ENCODE measurements at regions not wholly inside any gene's neighbourhood (a gene's known extent, or its start where the extent isn't known, plus 50 kb on each side); places are given as distances from the start of the nearest gene placed in this dataset.

GRCh38 chr7:91554883-91555282 lies 290.6 kb downstream of the FZD1 start (continued):
- TF ChIP-seq ZC3H4 (CRISPR knock-in tag; IDR thresholded peaks at IDR 0.05; ENCODE audit: borderline replicate concordance) = no peak
- TF ChIP-seq, protein P1, sequence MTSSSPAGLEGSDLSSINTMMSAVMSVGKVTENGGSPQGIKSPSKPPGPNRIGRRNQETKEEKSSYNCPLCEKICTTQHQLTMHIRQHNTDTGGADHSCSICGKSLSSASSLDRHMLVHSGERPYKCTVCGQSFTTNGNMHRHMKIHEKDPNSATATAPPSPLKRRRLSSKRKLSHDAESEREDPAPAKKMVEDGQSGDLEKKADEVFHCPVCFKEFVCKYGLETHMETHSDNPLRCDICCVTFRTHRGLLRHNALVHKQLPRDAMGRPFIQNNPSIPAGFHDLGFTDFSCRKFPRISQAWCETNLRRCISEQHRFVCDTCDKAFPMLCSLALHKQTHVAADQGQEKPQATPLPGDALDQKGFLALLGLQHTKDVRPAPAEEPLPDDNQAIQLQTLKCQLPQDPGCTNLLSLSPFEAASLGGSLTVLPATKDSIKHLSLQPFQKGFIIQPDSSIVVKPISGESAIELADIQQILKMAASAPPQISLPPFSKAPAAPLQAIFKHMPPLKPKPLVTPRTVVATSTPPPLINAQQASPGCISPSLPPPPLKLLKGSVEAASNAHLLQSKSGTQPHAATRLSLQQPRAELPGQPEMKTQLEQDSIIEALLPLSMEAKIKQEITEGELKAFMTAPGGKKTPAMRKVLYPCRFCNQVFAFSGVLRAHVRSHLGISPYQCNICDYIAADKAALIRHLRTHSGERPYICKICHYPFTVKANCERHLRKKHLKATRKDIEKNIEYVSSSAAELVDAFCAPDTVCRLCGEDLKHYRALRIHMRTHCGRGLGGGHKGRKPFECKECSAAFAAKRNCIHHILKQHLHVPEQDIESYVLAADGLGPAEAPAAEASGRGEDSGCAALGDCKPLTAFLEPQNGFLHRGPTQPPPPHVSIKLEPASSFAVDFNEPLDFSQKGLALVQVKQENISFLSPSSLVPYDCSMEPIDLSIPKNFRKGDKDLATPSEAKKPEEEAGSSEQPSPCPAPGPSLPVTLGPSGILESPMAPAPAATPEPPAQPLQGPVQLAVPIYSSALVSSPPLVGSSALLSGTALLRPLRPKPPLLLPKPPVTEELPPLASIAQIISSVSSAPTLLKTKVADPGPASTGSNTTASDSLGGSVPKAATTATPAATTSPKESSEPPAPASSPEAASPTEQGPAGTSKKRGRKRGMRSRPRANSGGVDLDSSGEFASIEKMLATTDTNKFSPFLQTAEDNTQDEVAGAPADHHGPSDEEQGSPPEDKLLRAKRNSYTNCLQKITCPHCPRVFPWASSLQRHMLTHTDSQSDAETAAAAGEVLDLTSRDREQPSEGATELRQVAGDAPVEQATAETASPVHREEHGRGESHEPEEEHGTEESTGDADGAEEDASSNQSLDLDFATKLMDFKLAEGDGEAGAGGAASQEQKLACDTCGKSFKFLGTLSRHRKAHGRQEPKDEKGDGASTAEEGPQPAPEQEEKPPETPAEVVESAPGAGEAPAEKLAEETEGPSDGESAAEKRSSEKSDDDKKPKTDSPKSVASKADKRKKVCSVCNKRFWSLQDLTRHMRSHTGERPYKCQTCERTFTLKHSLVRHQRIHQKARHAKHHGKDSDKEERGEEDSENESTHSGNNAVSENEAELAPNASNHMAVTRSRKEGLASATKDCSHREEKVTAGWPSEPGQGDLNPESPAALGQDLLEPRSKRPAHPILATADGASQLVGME (CRISPR knock-in tag; IDR thresholded peaks at IDR 0.05) = no peak
- no peak for TF ChIP-seq NR4A1 (CRISPR knock-in tag; IDR thresholded peaks at IDR 0.05)
- TF ChIP-seq NR4A1 (tag; IDR thresholded peaks at IDR 0.05) = peak; percentile 80
- TF ChIP-seq, protein P2, sequence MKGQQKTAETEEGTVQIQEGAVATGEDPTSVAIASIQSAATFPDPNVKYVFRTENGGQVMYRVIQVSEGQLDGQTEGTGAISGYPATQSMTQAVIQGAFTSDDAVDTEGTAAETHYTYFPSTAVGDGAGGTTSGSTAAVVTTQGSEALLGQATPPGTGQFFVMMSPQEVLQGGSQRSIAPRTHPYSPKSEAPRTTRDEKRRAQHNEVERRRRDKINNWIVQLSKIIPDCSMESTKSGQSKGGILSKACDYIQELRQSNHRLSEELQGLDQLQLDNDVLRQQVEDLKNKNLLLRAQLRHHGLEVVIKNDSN (CRISPR knock-in tag; IDR thresholded peaks at IDR 0.05) = no peak
- TF ChIP-seq ZBTB17 (CRISPR knock-in tag; IDR thresholded peaks at IDR 0.05) = no peak
- TF ChIP-seq ZBTB1 (CRISPR knock-in tag; IDR thresholded peaks at IDR 0.05; ENCODE audit: borderline replicate concordance, low read depth) = no peak
- no peak for TF ChIP-seq ZNF124 (CRISPR knock-in tag; IDR thresholded peaks at IDR 0.05)
- TF ChIP-seq MAFG (tag; conservative IDR thresholded peaks at IDR 0.05) = no peak
- TF ChIP-seq HLTF (IDR thresholded peaks at IDR 0.05) = no peak
- TF ChIP-seq MYC (IDR thresholded peaks at IDR 0.05; ENCODE audit: low read depth, low read length) = peak; percentile 32; the same call in 1 of the 2 replicates
- TF ChIP-seq MYC (CRISPR knock-in tag; IDR thresholded peaks at IDR 0.05; ENCODE audit: borderline replicate concordance, low read depth) = no peak
- TF ChIP-seq MED1 (CRISPR knock-in tag; IDR thresholded peaks at IDR 0.05; ENCODE audit: borderline replicate concordance) = no peak
- TF ChIP-seq ZKSCAN3 (CRISPR knock-in tag; IDR thresholded peaks at IDR 0.05) = no peak
- peak; percentile 70; the same call in 1 of the 2 replicates for TF ChIP-seq LEF1 (IDR thresholded peaks at IDR 0.05)
- peak; percentile 47 for TF ChIP-seq HMGN3 (IDR thresholded peaks at IDR 0.05; ENCODE audit: borderline replicate concordance, extremely low read depth, insufficient read length, low read depth, low read length)
- TF ChIP-seq, protein P3, sequence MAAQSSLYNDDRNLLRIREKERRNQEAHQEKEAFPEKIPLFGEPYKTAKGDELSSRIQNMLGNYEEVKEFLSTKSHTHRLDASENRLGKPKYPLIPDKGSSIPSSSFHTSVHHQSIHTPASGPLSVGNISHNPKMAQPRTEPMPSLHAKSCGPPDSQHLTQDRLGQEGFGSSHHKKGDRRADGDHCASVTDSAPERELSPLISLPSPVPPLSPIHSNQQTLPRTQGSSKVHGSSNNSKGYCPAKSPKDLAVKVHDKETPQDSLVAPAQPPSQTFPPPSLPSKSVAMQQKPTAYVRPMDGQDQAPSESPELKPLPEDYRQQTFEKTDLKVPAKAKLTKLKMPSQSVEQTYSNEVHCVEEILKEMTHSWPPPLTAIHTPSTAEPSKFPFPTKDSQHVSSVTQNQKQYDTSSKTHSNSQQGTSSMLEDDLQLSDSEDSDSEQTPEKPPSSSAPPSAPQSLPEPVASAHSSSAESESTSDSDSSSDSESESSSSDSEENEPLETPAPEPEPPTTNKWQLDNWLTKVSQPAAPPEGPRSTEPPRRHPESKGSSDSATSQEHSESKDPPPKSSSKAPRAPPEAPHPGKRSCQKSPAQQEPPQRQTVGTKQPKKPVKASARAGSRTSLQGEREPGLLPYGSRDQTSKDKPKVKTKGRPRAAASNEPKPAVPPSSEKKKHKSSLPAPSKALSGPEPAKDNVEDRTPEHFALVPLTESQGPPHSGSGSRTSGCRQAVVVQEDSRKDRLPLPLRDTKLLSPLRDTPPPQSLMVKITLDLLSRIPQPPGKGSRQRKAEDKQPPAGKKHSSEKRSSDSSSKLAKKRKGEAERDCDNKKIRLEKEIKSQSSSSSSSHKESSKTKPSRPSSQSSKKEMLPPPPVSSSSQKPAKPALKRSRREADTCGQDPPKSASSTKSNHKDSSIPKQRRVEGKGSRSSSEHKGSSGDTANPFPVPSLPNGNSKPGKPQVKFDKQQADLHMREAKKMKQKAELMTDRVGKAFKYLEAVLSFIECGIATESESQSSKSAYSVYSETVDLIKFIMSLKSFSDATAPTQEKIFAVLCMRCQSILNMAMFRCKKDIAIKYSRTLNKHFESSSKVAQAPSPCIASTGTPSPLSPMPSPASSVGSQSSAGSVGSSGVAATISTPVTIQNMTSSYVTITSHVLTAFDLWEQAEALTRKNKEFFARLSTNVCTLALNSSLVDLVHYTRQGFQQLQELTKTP (IDR thresholded peaks at IDR 0.05; ENCODE audit: low read depth in 1 of 2, partially characterized antibody in 2 of 2) = peak in 1 of 2 experiments; percentile 43
- peak; percentile 96 for TF ChIP-seq ARID1B (IDR thresholded peaks at IDR 0.05)
- 0 out of 2 replicates have a peak, but pooled peaks have one; percentile 43 for TF ChIP-seq GATAD2A (IDR thresholded peaks at IDR 0.05)
- peak; percentile 43 for TF ChIP-seq L3MBTL2 (IDR thresholded peaks at IDR 0.05)
- TF ChIP-seq TAF15 (IDR thresholded peaks at IDR 0.05; ENCODE audit: low read depth, low read length) = no peak
